Psoas muscle (tissue), 7 donors: ENCODE measurements at regions not wholly inside any gene's neighbourhood (a gene's known extent, or its start where the extent isn't known, plus 50 kb on each side); places are given as distances from the start of the nearest gene placed in this dataset.

ENCODE experiments used
- ATAC-seq, 4 donors: fragments of 200-7000 bp; cut with Tn5 transposase; one replicate each; pipeline ENCODE4 v1.9.1; 2020; ENCODE audit warnings: moderate library complexity in 3 of 4, mild to moderate bottlenecking in 2 of 4
- DNase-seq, 2 donors: peaks; one replicate each; pipeline ENCODE4 v3.0.0-alpha.2; 2020
- H3K27ac ChIP-seq: fragments of 200-600 bp; one replicate; pipeline ENCODE4 v1.8.0; 2022
- H3K27me3 ChIP-seq, 3 donors: fragments of 200-600 bp in 1 of 3; one replicate each; pipeline versions ENCODE4 v1.6.1 to v1.8.0; 2013 to 2022; ENCODE audit warnings: low read length in 2 of 3, mild to moderate bottlenecking in 2 of 3, moderate library complexity in 1 of 3; ENCODE audit not compliant: insufficient read depth in 3 of 3
- H3K36me3 ChIP-seq, 2 donors: fragments of 200-600 bp in 1 of 2; one replicate each; pipeline versions ENCODE4 v1.6.1 to v1.8.0; 2013 to 2022; ENCODE audit warnings: low read depth in 1 of 2, mild to moderate bottlenecking in 1 of 2, moderate library complexity in 1 of 2; ENCODE audit not compliant: insufficient read depth in 1 of 2
- H3K4me1 ChIP-seq: fragments of 200-600 bp; one replicate; pipeline ENCODE4 v1.8.0; 2022
- H3K4me3 ChIP-seq: fragments of 200-600 bp; one replicate; pipeline ENCODE4 v1.8.0; 2022; ENCODE audit warnings: mild to moderate bottlenecking
- H3K9me3 ChIP-seq: fragments of 200-600 bp; one replicate; pipeline ENCODE4 v1.8.0; 2022
- CTCF ChIP-seq: fragments of 200-600 bp; IDR thresholded peaks from one replicate; pipeline ENCODE4 v1.8.0; 2022; ENCODE audit warnings: antibody characterized with exemption
- WGBS, 3 donors: extraction: QIAGEN DNeasy Blood & Tissue Kit; methylation state at CpG; one replicate each; pipeline versions ENCODE4 v1.1.6 to v1.1.7; 2013; 5-methylcytosine and 5-hydroxymethylcytosine counted together
- intact Hi-C, 2 donors: fragments of 100-400 bp; cut with DNase I; formaldehyde crosslinking; loops; one replicate each; pipeline versions ENCODE4 v1.11.0 to v1.14.2; 2022
- donor health status: healthy with polysubstance abuse.
- donor health status: DM: no; HTN: no; CAD: no; lungs with moderate emphysema.
- donor health status: Bipolar disorder and iron deficiency.
- donor health status: healthy.
- donor health status: DM: yes; HTN: yes; CAD: no.
- donor health status: DM: no; HTN: no; CAD: no.
- donor health status: DM: yes; HTN: yes; CAD: no.

GRCh38 chr12:19991146-19991545 is 377.2 kb upstream of the PDE3A start:
- no peak for TF ChIP-seq CTCF
- Histone ChIP-seq H3K36me3 (no peaks in the 10 kb centered on the region), H3K27me3 (no peaks in the 10 kb centered on the region), H3K27ac (no peak overlapping the region), H3K9me3 (no peaks in the 10 kb centered on the region), H3K4me3 (no peak overlapping the region), H3K4me1 (no peaks in the 10 kb centered on the region)
- intact Hi-C loops: no loop called here
- ATAC-seq: no peak
- no peak for DNase-seq
- WGBS, 3 donors: 64 to 72% (median 71%) methylated on average over 3 of the region's 3 CpGs

DNA sequence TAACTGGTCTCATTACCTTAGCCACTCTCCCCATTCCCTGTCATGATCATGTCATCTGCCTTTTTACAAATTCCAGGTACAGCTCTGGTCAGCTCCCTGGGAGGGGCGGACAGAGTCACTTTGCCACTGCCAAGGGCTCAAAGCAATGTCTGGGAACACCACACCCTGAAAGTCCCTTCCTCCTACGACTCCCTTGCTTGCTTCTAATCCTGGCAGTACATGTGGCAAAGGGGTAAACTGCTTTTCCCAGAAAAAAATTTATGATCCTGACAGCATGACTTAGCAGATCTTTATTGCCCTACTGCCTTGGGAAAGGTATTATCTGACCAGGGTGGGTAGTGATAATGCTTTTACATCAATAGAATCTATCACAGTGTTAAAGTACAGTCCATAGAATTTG is 376.0 kb upstream of the PDE3A start:
- no peak for TF ChIP-seq CTCF
- Histone ChIP-seq H3K4me3 (no peak overlapping the region), H3K27me3 (no peaks in the 10 kb centered on the region), H3K36me3 (no peaks in the 10 kb centered on the region), H3K9me3 (no peaks in the 10 kb centered on the region), H3K4me1 (no peaks in the 10 kb centered on the region), H3K27ac (no peak overlapping the region)
- DNase-seq: no peak
- ATAC-seq: no peak
- intact Hi-C loops: no loop called here
- 74 to 83% (median 75%) methylated on average over 2 of the region's 2 CpGs for WGBS, 3 donors

- H3K9me3 ChIP-seq: no peaks in the 10 kb centered on the region
- DNase-seq: no peak
- intact Hi-C loops: no loop called here
- no peaks in the 10 kb centered on the region for H3K4me1 ChIP-seq
- TF ChIP-seq CTCF: peak; percentile 16
- no peak for ATAC-seq
- H3K36me3 ChIP-seq: no peaks in the 10 kb centered on the region
- H3K4me3 ChIP-seq: no peak overlapping the region
- H3K27me3 ChIP-seq: no peaks in the 10 kb centered on the region
- H3K27ac ChIP-seq: no peak overlapping the region
These were observed 373.4 kb upstream of the PDE3A start for GRCh38 chr12:19994968-19995367.

DNA sequence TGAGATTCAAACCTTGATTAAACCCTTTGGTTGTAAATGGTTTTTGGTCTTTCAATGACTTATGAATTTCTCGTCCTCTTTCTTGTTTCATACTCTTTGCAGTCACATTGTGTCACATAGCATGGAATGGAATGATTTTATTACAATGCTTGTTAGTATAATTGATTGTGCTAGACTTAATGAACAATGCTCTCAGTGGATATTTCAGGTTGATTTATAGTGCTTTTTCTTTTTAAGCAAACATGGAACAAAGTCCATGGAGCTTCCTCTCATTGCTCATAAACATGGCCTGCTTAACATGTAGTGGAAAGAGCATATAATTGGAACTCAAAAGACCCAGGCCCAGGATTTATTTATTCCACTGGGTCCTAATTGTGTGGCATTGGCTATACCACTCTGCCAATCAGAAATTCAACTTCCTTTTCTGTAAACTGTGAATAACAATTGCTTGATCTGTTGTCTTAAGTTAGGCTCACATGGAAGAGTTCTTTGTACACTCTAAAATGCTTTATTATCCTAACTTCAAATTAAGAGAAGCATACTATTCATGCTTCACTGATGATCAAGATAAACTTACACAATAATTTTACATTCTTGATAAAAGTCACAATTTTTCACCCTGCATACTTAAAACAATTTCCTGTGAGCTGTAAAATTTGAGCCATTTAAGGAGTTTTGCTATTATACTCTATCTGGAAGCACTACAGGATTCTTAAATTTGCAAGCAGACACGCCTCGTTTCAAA is 370.5 kb upstream of the PDE3A start:
- H3K27ac ChIP-seq: no peak overlapping the region

More for the DNA sequence above, 370.5 kb upstream of the PDE3A start:
- no peaks in the 10 kb centered on the region for H3K9me3 ChIP-seq
- ATAC-seq: no peak
- no peaks in the 10 kb centered on the region for H3K4me1 ChIP-seq
- H3K4me3 ChIP-seq: no peak overlapping the region
- H3K27me3 ChIP-seq: no peaks in the 10 kb centered on the region
- no peaks in the 10 kb centered on the region for H3K36me3 ChIP-seq
- TF ChIP-seq CTCF: no peak
- intact Hi-C loops: no loop called here
- no peak for DNase-seq
- WGBS, 3 donors: 69 to 77% (median 71%) methylated on average over 3 of the region's 3 CpGs
